Endothelial cell (in vitro differentiated cells): ENCODE measurements at regions not wholly inside any gene's neighbourhood (a gene's known extent, or its start where the extent isn't known, plus 50 kb on each side); places are given as distances from the start of the nearest gene placed in this dataset.
"Not testable (repeated sequence)": the region's sequence is repeated elsewhere in the genome, so short reads cannot be mapped to it uniquely, and the experiment has no call there.

Experiments
- DNase-seq: peaks from one replicate; pipeline ENCODE4 v3.0.0; 2021; ENCODE audit warnings: low spot score
- H3K27ac Mint-ChIP-seq: one replicate; pipeline ENCODE4 v1.8.0; 2021; ENCODE audit warnings: mixed read lengths, inconsistent platforms; ENCODE audit not compliant: unreplicated experiment
- H3K27me3 Mint-ChIP-seq: one replicate; pipeline ENCODE4 v1.8.0; 2021; ENCODE audit warnings: mild to moderate bottlenecking, moderate library complexity, mixed read lengths, inconsistent platforms; ENCODE audit not compliant: unreplicated experiment
- H3K36me3 Mint-ChIP-seq: one replicate; pipeline ENCODE4 v1.8.0; 2021; ENCODE audit warnings: mild to moderate bottlenecking, low read depth, mixed read lengths, inconsistent platforms; ENCODE audit not compliant: unreplicated experiment
- H3K4me1 Mint-ChIP-seq: one replicate; pipeline ENCODE4 v1.8.0; 2021; ENCODE audit warnings: mild to moderate bottlenecking, mixed read lengths, inconsistent platforms; ENCODE audit not compliant: unreplicated experiment
- H3K4me3 Mint-ChIP-seq: one replicate; pipeline ENCODE4 v1.8.0; 2021; ENCODE audit warnings: mild to moderate bottlenecking, mixed read lengths, inconsistent platforms; ENCODE audit not compliant: unreplicated experiment
- H3K9me3 Mint-ChIP-seq: one replicate; pipeline ENCODE4 v1.8.0; 2021; ENCODE audit warnings: mixed read lengths, inconsistent platforms; ENCODE audit not compliant: unreplicated experiment
- CTCF ChIP-seq: fragments of 200-600 bp; sonication (generic); IDR thresholded peaks from one replicate; pipeline ENCODE4 v1.5.0; 2021; ENCODE audit warnings: antibody characterized with exemption; ENCODE audit not compliant: unreplicated experiment

GRCh38 chr11:13782390-13783075 lies 114.1 kb downstream of the FAR1 start:
- Mint-ChIP-seq H3K4me3 (no peak overlapping the region), H3K27me3 (no peaks in the 10 kb centered on the region), H3K36me3 (no peaks in the 10 kb centered on the region), H3K27ac (no peak overlapping the region), H3K9me3 (no peaks in the 10 kb centered on the region), H3K4me1 (peaks cover 3% of the 10 kb centered on the region)
- DNase-seq: no peak
- no peak for TF ChIP-seq CTCF

GRCh38 chr11:13784441-13784840 lies 116.0 kb downstream of the FAR1 start:
- Mint-ChIP-seq H3K27me3 (no peaks in the 10 kb centered on the region), H3K9me3 (no peaks in the 10 kb centered on the region), H3K27ac (no peak overlapping the region), H3K4me1 (peaks cover 3% of the 10 kb centered on the region), H3K4me3 (no peak overlapping the region), H3K36me3 (no peaks in the 10 kb centered on the region)
- no peak for DNase-seq
- no peak for TF ChIP-seq CTCF

GRCh38 chr11:13784855-13785254 lies 116.4 kb downstream of the FAR1 start:
- Mint-ChIP-seq H3K4me3 (no peak overlapping the region), H3K27me3 (no peaks in the 10 kb centered on the region), H3K4me1 (peaks cover 7% of the 10 kb centered on the region), H3K27ac (no peak overlapping the region), H3K36me3 (no peaks in the 10 kb centered on the region), H3K9me3 (no peaks in the 10 kb centered on the region)
- no peak for TF ChIP-seq CTCF
- DNase-seq: no peak

- Mint-ChIP-seq H3K36me3 (no peaks in the 10 kb centered on the region), H3K27ac (no peak overlapping the region), H3K4me1 (peaks cover 7% of the 10 kb centered on the region), H3K4me3 (no peak overlapping the region), H3K27me3 (no peaks in the 10 kb centered on the region), H3K9me3 (no peaks in the 10 kb centered on the region)
- TF ChIP-seq CTCF: no peak
- DNase-seq: no peak
Measured at GRCh38 chr11:13786688-13787087, 118.2 kb downstream of the FAR1 start.

- H3K4me3 Mint-ChIP-seq, DNase-seq, H3K36me3 Mint-ChIP-seq, H3K9me3 Mint-ChIP-seq, H3K27me3 Mint-ChIP-seq, H3K4me1 Mint-ChIP-seq, H3K27ac Mint-ChIP-seq: not testable (repeated sequence)
Measured at GRCh38 chr11:13797616-13798015, 129.1 kb downstream of the FAR1 start.
